ENCODE measurements at regions not wholly inside any gene's neighbourhood (a gene's known extent, or its start where the extent isn't known, plus 50 kb on each side); places are given as distances from the start of the nearest gene placed in this dataset.

DNA sequence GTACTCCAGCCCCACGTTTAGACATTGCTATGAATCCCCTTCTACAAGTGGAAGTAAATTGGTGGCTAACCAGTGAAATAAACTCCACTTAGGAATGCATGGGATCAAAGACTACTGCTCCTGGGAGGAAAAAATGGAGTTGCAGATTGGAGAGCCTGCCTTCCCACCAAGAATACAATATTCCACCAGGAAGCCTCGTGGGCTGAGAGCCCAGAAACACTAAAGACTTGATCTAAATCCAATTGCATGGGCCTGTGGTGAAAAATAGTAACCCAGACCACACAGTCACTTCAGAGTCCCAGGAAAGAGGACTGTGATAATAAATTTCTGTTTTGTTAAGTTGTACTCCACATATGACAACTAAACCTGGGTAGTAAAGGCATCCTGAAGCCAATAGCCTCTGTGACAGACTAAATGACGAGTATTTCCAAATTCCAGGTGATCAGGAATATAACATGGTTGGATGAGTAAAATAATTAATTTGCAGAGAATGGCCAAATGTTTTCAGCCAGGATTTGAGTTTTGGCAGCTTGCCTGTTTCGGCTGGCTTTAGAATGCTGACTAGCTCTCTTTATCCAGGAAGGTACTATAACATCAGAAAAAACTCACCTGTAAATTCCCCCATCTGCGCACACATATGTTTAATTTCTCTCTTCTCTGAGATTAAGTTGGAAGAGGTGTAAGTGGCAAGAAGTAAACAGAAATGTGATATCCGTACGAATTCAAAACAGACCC, 480.3 kb downstream of the LIG4 start:
- no peak for DNase-seq

DNA sequence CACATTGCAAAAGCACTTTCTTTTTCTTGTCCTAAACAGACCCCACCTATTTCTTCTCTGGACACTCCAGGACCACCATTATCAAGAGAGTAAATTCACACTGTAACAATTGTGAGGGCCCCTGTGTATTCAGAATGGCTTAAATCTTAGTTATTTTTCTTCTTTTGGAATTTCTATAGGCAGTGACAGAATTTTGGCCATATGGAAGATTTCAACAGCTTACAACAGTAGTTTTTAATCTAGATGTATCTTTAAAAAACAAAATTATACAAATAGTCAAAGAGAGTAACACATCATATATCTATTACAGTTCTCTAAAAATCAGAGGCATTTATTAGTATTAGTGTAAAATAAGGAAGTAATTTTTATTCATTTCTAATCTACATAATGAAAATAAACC, 482.1 kb downstream of the LIG4 start:
- no peak for DNase-seq

DNA sequence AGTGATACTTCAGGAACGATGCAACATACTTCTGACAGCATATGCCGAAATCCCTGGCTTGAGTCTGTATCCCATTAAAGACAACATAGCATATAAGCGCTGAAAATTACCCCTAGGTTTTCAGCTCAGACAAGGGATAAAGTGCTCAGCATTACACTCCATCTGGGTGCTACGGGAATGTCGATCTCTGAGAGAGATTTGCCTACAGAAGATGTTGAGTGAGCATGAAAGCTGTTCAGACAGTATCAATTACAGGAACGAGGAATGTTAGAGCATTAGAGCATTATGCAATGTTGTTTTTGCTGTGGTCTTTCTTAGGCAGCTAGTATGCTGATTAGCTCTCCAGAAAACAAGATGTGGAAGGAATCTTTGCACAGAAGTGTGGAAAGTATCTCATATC, 484.5 kb downstream of the LIG4 start:
- no peak for DNase-seq

DNA sequence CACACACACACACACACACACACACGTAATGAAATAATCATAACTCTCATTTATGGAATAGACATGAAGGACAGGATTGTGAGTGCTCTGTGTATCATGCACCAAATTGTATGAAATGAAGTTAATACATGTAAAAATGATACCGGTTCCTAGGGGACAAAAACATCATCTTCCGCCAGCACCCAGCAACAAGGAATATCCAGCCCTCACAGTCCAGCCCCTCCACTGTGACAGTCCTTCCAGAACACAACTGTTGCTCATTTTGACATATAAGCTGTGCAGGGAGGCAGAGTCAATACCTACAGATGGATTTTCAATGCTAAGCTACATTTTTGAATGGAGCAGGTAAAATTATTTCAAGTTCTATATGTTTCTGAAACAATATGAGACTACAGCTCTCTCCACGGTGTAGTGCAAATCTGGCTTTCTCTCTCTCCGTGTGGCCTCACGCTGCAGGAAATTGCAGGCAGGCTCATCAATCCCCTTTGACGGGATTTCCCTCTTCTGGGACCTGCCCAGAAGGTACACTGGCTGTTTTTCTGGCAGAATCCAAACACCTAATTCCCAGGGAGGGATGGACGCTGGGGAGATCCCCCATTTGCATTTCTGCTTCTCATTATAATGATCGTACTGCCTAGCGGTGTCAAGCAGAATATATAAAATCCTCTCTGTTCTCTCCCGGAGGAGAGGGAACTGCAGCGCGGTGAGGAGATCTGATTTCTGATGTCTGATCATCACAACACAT, 494.0 kb downstream of the LIG4 start:
- DNase-seq, result no peak

DNA sequence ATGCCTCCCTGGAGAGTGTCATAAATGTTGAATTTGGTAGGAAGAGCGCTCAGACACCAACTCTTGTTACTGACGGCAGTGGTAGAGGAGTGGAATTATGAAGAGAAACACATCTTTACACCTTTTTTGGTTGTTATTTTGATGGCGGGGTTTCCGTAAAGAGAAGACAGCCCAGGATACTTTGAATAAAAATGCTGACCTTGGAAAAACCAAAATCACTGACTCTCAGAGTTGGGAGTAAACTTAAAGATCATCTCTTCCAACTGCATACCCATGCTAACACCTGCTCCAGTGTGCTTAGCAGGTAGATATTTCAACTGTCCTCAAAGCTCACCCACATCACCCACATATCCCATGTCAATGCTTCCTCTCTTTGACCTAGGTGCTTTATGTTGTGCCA, 498.6 kb downstream of the LIG4 start:
- no peak for DNase-seq

DNA sequence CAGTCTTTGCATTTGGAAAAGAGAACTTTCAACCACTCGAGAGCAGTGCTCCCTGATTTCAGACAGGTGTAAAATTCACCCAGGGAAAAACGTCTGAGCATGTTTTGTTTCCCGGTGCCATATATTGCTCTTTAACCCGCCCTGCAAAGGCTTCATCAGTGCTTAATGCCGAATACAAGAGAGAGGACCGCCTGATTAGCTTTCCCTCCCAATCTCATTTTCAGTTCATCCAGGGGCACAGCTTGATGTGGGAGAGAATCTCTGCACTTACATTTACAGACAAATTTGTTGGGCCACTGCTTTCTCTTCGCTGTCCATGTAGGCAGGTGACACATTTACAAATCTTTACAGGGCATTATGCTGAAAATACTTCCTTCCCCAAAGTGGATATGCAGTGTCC, 499.1 kb downstream of the LIG4 start:
- DNase-seq, result no peak

DNA sequence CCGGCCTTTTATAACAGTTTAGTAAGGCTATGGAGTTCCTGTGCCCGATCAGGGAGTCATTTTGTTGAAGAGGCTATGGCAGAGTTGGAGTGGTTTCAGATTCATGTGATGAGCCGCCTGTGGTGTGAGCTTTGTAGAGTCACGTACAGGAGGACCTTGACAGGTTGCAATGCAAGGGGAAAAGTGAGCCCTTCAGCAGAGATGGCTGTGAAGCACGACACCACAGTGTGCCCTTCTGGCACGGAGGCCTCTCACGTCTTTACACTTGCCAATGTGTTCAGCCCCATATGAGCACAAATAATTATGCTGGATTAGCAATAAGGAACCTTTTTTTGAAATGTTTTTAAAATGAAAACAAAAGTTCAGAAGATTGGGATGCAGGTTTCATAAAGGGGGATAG, 499.8 kb downstream of the LIG4 start:
- DNase-seq, result no peak

DNA sequence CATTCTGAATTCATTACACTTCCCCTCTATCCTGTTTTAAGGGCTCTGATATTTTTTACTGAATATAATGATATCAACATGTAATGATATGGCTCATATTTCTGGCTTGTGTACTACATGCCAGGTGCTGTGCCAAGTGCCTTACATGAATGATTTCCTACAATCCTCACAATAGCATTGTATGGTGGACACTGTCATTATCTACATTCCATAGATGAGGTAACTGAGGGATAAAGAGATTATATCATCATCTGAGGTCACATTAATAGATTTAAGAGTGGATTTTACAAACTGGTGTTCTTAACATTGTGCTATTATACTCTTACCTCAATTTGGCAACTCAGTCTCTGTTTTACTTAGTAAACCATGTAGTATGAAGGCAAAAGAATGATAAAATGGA, 502.0 kb downstream of the LIG4 start:
- no peak for DNase-seq

DNA sequence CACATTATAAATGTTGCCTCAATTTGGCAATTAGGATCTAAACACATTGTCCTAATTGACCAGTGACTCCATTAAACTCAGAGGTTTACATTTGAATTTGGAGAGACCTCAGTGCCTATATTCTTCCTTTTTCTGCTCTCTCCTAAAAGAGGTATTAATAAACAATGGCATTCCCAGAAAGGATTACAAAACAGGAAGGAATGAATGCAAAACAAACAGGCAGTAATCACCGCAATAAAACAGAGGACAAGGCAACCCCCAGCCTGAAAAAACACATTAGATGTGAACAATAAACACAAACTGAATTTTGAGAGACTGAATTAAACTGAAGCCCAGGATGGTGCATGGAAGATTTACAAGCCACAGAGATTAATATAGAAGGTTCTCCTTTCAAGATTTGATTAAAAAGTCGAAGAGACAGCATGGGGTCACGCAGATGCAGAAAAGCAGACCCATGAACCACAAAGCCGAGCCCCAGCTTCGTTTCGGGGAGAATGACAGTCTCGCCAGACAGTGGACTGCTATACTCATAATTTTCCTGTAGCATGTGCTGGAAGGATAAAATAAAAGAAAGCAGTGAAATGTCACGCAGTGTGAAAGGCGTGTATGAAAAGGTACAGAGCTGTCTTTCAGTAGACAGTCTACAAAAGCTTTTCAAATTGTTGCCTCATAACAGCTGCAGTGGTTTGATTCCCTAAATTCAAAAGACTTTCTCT, 503.0 kb downstream of the LIG4 start:
- no peak for DNase-seq

DNA sequence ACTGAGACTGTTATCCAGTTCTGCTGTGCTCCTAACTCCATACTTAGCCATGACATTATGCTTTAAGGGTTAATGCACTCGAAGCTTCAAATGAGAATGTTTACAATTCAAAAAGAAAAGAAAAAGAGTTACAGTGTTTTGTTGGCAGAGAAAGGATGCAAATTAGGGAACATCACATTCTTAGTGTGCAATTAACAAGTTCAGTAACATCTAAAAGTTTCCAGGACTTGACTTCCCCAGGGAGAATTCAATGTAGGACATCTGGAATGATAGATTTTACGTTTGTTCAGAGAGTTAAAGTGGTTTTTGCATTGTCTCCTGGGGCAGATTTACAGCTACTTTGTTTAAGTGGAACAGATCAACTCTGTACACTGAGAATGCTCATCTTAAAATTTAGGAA, 525.2 kb downstream of the LIG4 start:
- DNase-seq, result no peak

DNA sequence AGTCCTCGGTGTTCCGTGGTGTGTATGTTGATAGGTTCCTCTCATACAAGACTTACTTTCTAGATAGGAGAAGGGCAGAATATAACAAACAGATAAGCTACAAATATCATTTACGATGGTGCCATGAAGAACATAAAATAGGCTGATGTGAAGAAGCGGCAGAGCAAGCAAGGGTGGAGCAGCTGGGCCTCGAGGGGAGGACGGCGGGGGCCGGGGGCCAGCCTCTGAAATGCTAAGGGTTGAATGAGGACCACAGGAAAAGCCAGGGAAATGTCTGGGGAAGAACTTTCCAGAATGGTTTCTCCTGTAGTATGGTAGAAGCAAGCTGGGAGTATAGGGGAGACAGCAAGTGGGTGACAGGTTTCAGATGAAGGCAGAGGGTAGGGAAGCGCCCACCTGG, 529.5 kb downstream of the LIG4 start:
- no peak for DNase-seq

DNA sequence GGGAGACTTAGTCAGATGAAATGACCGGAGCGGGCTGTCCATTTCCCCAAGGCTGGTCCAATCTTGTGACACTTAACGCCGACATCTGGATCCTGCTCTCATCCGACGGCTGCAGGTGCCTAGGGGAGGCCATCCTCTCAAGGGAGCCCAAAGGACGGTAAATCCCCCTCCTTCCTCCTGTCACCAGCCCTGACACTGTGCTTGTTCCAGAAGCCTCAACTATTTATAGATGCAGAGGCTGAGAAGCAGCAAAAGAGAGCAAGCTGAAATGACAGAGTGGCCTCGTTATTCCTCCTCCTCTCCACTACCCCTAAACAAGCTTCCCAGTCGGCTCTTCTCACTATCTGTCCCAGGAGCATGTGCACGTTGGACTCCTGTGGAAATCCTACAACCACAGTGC, 533.7 kb downstream of the LIG4 start:
- no peak for DNase-seq

DNA sequence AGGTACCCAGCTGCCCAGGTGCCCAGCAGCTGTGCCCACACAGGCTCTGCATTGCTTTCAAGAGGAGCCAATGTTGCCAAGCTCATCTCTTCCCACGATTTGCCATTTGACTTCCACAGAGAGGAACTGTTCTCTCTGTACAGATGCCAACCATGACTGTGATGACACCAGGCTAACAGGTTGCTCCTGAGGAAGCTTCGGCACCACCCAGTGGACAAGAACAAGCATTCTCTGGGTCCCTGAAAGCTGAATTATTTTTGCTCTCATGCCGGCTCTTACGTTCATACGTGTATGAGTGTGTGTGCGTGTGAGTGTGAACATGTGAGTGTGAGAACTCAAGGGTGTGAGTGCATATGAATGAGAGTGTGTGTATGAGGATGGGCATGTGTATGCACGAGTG, 535.2 kb downstream of the LIG4 start:
- DNase-seq, result no peak

DNA sequence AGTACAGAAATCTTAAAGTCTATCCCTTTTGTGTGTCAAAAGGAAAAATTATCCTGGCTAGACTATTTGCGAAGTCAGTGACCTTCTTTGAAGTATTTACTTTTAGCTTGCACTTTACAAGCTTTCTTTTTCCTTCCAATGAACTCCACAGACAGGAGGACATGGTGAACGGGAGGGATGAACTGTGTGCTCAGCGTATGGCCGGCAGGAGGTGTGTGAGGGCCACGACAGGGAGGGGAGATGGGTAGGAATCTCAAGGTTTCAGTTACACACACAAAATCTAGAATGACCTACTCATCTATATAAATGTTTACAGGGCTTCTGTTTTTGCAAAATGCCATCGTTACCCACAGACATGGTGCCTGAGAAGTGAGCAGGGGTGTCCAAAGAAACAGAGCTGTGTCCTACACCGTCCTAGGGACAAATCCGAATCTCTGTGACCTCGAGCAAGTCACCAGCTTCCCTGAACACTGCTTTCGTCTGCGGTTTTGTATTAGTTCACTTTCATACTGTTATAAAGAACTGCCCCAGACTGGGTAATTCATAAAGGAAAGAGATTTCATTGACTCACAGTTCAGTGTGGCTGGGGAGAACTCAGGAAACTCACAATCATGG, 537.2 kb downstream of the LIG4 start:
- no peak for DNase-seq

DNA sequence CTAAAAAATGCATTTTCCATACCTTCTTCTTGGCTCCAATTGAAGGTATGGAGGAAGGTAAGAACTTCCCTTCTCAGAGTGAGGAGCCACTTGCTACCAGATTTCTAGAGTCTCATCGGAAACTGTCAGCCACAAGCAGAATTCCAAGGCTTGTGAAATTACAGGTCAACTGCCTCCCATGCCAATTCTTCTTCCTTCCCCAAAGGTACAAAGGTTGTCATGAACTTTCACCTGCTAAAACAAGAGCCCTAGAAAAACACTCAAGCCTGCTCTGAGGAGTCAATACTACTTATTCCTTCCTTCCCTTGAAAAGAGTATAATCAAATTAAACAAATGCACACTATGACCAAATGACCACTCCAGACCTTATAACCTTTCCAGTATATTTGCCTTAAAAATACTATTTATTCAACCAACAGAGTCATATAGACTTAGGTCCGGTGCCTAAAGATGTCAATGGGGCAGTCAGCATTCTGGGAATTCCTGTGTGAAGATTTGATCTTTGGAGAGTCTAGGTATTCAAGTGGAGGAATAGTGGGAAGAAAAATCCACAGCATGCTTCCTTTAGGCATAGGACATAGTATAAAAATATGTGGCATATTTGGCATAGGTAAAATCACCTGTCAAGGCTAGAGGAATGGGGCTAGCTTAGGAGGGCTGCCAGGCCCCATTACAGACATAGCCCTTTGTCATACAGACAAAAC, 539.3 kb downstream of the LIG4 start:
- DNase-seq, result no peak

DNA sequence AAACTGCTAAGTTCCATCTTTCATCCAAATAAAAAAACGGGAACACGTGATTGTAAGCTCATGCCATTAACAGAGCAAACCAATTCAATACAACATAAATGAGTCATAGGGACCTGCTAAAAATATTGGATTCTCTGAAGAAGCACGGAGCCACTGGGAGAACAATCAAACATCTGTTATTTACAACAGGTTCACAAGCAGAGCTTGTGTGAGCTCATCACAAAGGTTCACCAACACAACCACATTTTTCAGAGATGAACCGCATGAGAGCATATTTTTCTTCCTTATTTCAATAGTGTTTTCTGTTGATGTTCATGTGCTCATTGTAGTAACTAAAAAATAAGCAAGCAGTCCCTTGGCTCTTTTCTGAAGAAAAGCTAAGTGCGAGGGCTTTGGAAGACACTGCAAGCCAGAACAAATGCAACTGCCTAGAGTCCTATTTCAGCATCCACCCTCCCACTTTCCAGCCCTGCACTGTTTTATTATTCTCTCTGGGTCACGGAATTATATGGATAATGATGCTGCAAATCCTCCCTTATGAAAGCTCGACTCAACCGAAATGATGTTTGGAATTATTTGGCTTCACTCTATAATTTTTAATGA, 545.8 kb downstream of the LIG4 start:
- DNase-seq, result no peak

DNA sequence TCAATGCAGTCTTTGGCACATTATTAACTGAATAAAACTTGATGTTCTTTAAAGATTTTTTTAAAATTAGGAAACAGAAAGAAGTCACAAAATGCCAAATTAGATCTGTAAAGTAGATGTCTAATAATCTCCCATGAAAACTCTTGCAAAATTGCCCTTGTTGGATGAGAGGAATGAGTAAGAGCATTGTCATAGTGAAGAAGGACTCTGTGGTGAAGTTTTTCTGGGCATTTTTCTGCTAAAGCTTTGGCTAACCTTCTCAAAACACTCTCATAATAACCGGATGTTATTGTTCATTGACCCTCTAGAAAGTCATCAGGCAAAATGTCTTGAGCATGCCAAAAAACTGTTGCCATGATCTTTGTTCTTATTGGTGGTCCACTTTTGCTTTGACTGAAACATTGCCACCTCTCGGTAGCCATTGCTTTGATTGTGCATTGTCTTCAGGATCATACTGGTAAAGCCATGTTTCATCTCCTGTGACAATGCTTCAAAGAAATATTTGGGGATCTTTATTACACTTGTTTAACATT, 549.3 kb downstream of the LIG4 start:
- no peak for DNase-seq

DNA sequence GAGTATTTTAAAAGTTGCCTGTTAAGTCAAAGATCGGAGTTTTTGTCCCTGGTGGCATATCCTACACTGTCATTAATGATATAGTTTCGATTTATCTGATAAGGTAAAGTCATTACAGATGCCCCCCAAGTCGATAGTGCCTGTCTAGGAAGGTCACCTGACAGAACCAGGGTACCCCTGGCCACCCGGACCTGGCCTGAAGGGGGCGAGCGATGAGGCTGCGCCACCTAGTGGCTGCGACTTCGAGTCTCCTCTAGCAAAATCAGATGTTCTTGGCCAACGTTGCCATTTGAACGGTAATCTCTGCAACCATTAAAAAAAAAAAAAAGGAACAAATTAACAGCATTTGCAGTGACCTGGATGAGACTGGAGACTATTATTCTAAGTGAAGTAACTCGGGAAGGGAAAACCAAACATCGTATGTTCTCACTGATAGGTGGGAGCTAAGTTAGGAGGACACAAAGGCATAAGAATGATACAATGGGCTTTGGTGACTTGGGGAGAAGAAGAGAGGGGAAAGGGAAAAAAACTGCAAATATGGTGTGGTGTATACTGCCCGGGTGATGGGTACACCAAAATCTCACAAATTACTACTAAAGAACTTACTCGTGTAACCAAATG, 565.1 kb downstream of the LIG4 start:
- no peak for DNase-seq

DNA sequence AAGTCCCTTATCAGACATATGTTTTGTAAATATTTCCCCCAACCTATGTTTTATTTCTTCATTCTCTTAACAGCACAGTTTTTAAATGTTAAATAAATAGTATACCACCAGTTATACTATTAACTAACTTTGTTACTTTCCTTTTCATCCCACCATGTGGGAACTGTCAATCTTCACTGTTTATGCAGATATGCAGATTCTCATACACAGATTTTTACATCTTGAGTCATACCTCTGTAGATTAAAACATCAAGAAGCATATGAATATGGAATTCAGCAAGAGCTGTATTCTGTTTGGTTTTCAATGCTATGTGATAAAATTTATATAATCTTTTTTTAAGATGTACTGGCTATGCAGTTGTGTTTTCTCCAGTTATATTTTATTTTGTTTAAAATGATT, 566.3 kb downstream of the LIG4 start:
- DNase-seq, result no peak

DNA sequence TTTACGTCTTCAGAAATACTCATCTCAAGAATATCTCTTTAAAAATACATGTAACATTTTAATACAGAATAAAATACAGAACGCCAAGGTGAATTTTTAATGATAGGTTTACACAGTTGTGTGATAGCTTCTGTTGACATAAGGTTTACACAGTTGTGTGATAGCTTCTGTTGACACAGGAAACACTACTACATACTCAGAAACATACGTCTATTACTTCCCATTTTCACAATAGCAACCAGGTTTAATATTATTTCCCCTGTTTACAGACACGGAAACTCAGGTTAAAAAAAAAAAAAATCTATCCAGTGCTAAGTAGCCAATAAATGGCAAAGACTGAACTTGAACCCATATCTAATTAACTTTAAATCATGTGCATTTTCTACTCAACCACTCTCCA, 571.2 kb downstream of the LIG4 start:
- no peak for DNase-seq

DNA sequence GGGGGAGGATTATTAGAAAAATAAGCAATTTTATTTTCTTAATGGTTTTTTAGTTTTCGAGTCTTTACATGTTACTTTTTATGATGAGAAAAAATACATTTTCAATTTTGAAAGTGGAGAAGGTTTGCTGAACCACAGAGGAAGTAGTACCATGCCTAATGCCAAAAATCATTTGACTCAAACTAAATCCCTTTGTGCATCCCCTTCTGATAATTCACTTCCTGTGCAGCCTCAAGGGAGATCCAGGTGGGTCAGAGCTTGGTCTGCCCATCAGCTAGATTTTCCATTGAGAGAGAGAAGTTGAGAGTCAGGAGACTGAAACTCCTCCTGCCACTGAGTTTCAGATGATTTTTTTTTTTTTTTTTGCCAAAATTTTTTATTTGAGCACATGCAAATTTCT, 571.7 kb downstream of the LIG4 start:
- no peak for DNase-seq

DNA sequence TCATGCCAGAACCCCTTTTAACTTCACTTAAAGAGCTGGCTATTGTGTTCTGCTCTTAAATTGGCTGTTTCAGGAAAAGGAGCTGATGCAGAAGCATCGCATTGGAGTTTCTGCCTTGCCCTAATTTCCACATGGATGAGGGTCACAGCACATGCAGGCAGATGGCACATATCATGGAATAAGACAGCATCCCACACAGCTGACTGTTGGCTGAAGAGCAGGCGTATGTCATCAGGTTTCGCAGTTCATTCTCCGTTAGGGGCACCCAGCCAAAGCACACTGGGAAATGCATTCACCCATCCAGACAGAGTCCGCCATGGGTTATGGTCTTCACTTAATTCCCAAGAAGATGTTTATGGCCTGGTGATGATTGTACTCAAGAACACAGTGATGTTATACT, 572.5 kb downstream of the LIG4 start:
- no peak for DNase-seq
